IMR-90 (cell line): ENCODE measurements at regions not wholly inside any gene's neighbourhood (a gene's known extent, or its start where the extent isn't known, plus 50 kb on each side); places are given as distances from the start of the nearest gene placed in this dataset.

Experiments used
- ATAC-seq: fragments of 200-7000 bp; cut with Tn5 transposase; 2 replicates; pipeline ENCODE4 v1.9.1; 2020; ENCODE audit warnings: low read depth, mild to moderate bottlenecking, moderate library complexity
- BruUV-seq: library from RNA; stranded (reverse); fragments of 400-500 nt; replicated peaks from 2 replicates; lab custom pipeline; 2021; lab: Mats Ljungman, UMichigan
- CTCF ChIA-PET: fragments of 300-600 bp; formaldehyde crosslinking; extraction: SDS; loops from one replicate; lab custom pipeline; 2021; ENCODE audit warnings: antibody characterized with exemption; lab: Yijun Ruan, JAX
- POLR2A ChIA-PET: fragments of 300-600 bp; sonication (Branson Sonifier 250); formaldehyde crosslinking; loops from one replicate; lab custom pipeline; 2022; ENCODE audit warnings: antibody characterized with exemption; ENCODE audit not compliant: unreplicated experiment; lab: Charles Lee
- DNase-seq: peaks from one replicate; pipeline ENCODE4 v3.0.0; 2013
- H2AFZ ChIP-seq: replicated peaks from 2 replicates; pipeline ENCODE3; 2013; ENCODE audit warnings: low read length, mild to moderate bottlenecking; ENCODE audit not compliant: poor library complexity
- H2AK5ac ChIP-seq: 2 replicates; pipeline ENCODE4 v1.6.1; 2013; ENCODE audit warnings: low read depth, low read length, inconsistent platforms
- H2AK9ac ChIP-seq: replicated peaks from 2 replicates; pipeline ENCODE3; 2013; ENCODE audit warnings: mild to moderate bottlenecking, low read depth, low read length, moderate library complexity; ENCODE audit not compliant: poor library complexity
- H2BK120ac ChIP-seq: 2 replicates; pipeline ENCODE4 v1.6.1; 2013; ENCODE audit warnings: low read depth, low read length, inconsistent platforms
- H2BK15ac ChIP-seq: 3 replicates; pipeline ENCODE4 v1.6.1; 2013; ENCODE audit warnings: low read depth, low read length, inconsistent platforms
- H2BK20ac ChIP-seq: 2 replicates; pipeline ENCODE4 v1.6.1; 2013; ENCODE audit warnings: low read depth, mild to moderate bottlenecking, inconsistent platforms, low read length, moderate library complexity
- H2BK5ac ChIP-seq: 2 replicates; pipeline ENCODE4 v1.6.1; 2013; ENCODE audit warnings: mild to moderate bottlenecking, low read depth, low read length, inconsistent platforms; ENCODE audit not compliant: poor library complexity, severe bottlenecking
- H3K14ac ChIP-seq: replicated peaks from 2 replicates; pipeline ENCODE4 v1.6.1; 2013; ENCODE audit warnings: low read depth, low read length, inconsistent platforms
- H3K18ac ChIP-seq: 2 replicates; pipeline ENCODE4 v1.6.1; 2013; ENCODE audit warnings: low read depth, low read length, control low read depth
- H3K23ac ChIP-seq: 2 replicates; pipeline ENCODE4 v1.6.1; 2013; ENCODE audit warnings: low read depth, low read length, inconsistent platforms
- H3K27ac ChIP-seq: 2 replicates; pipeline ENCODE4 v1.5.1; 2013; ENCODE audit warnings: mild to moderate bottlenecking, control low read depth, low read length; ENCODE audit not compliant: insufficient read depth
- H3K27me3 ChIP-seq: 2 replicates; pipeline ENCODE4 v1.6.1; 2013; ENCODE audit warnings: low read length; ENCODE audit not compliant: control insufficient read depth, insufficient read depth
- H3K36me3 ChIP-seq: 2 replicates; pipeline ENCODE4 v1.6.1; 2013; ENCODE audit warnings: low read length, mixed read lengths; ENCODE audit not compliant: control insufficient read depth, insufficient read depth
- H3K4ac ChIP-seq: 2 replicates; pipeline ENCODE4 v1.6.1; 2013; ENCODE audit warnings: low read depth, low read length, inconsistent platforms
- H3K4me1 ChIP-seq: 2 replicates; pipeline ENCODE4 v1.6.1; 2013; ENCODE audit warnings: low read length, mixed read lengths; ENCODE audit not compliant: control insufficient read depth, insufficient read depth
- H3K4me2 ChIP-seq: 2 replicates; pipeline ENCODE4 v1.6.1; 2013; ENCODE audit warnings: low read depth, mild to moderate bottlenecking, control low read depth, low read length, moderate library complexity
- H3K4me3 ChIP-seq: 2 replicates; pipeline ENCODE4 v1.5.1; 2013; ENCODE audit warnings: low read depth, mild to moderate bottlenecking, control low read depth, low read length, moderate library complexity; ENCODE audit not compliant: insufficient read depth
- H3K56ac ChIP-seq: 2 replicates; pipeline ENCODE4 v1.6.1; 2013; ENCODE audit warnings: low read length, inconsistent platforms; ENCODE audit not compliant: insufficient read depth; ENCODE audit errors: extremely low read depth
- H3K79me1 ChIP-seq, 2 experiments: 2 replicates each; pipeline ENCODE4 v1.6.1; 2013; ENCODE audit warnings: low read length in 2 of 2, inconsistent platforms in 1 of 2, low read depth in 1 of 2
- H3K9ac ChIP-seq: 2 replicates; pipeline ENCODE4 v1.6.1; 2013; ENCODE audit warnings: low read depth, low read length, control low read depth
- H3K9me1 ChIP-seq: 2 replicates; pipeline ENCODE4 v1.6.1; 2013; ENCODE audit warnings: low read length, inconsistent platforms; ENCODE audit not compliant: insufficient read depth
- H3K9me3 ChIP-seq: 2 replicates; pipeline ENCODE4 v1.6.1; 2013; ENCODE audit warnings: low read length; ENCODE audit not compliant: control insufficient read depth, insufficient read depth
- H4K20me1 ChIP-seq: 2 replicates; pipeline ENCODE4 v1.6.1; 2013; ENCODE audit warnings: low read length, inconsistent platforms; ENCODE audit not compliant: insufficient read depth
- H4K5ac ChIP-seq: 2 replicates; pipeline ENCODE4 v1.6.1; 2013; ENCODE audit warnings: mild to moderate bottlenecking, low read depth, low read length, control low read depth
- H4K8ac ChIP-seq, 2 experiments: 2 replicates each; pipeline ENCODE4 v1.6.1; 2013; ENCODE audit warnings: low read depth in 2 of 2, low read length in 2 of 2, control low read depth in 1 of 2, inconsistent platforms in 1 of 2
- H4K91ac ChIP-seq: 2 replicates; pipeline ENCODE4 v1.6.1; 2013; ENCODE audit warnings: low read depth, low read length, inconsistent platforms; ENCODE audit not compliant: insufficient read depth
- CEBPB ChIP-seq: IDR thresholded peaks from 2 replicates; pipeline ENCODE4 v1.6.1; 2012; ENCODE audit warnings: low read depth, low read length, improper control_type of control experiment
- CTCF ChIP-seq: conservative IDR thresholded peaks from 2 replicates; pipeline ENCODE4 v1.5.1; 2012; ENCODE audit warnings: mild to moderate bottlenecking, low read depth, low read length, improper control_type of control experiment
- FOS ChIP-seq: fragments of 150-350 bp; IDR thresholded peaks from 2 replicates; pipeline ENCODE4 v1.6.1; 2016; ENCODE audit warnings: low read depth, low read length
- MAZ ChIP-seq: IDR thresholded peaks from 2 replicates; pipeline ENCODE4 v1.6.1; 2012; ENCODE audit warnings: low read depth, mild to moderate bottlenecking, low read length, improper control_type of control experiment, moderate library complexity, borderline replicate concordance
- MXI1 ChIP-seq: IDR thresholded peaks from 2 replicates; pipeline ENCODE4 v1.6.1; 2012; ENCODE audit warnings: low read depth, mild to moderate bottlenecking, low read length, moderate library complexity, borderline replicate concordance
- NFE2L2 ChIP-seq: fragments of 150-350 bp; IDR thresholded peaks from 2 replicates; pipeline ENCODE4 v1.6.1; 2016; ENCODE audit warnings: low read depth, mild to moderate bottlenecking, low read length
- POLR2A ChIP-seq: IDR thresholded peaks from 2 replicates; pipeline ENCODE4 v1.6.1; 2012; ENCODE audit warnings: mild to moderate bottlenecking, low read depth, low read length
- RAD21 ChIP-seq: IDR thresholded peaks from 2 replicates; pipeline ENCODE4 v1.6.1; 2012; ENCODE audit warnings: low read length, improper control_type of control experiment
- RFX5 ChIP-seq: IDR thresholded peaks from 2 replicates; pipeline ENCODE4 v1.8.0; 2012; ENCODE audit warnings: low read depth, mild to moderate bottlenecking, low read length, moderate library complexity
- SMC3 ChIP-seq: fragments of 150-350 bp; IDR thresholded peaks from 2 replicates; pipeline ENCODE4 v1.6.1; 2016; ENCODE audit warnings: low read depth, mild to moderate bottlenecking, antibody characterized with exemption, low read length, moderate library complexity
- USF2 ChIP-seq: fragments of 150-350 bp; IDR thresholded peaks from 2 replicates; pipeline ENCODE4 v1.6.1; 2017; ENCODE audit warnings: mild to moderate bottlenecking, antibody characterized with exemption, low read length, low read depth
- WGBS, 2 experiments: methylation state at CpG; one replicate each; pipeline versions ENCODE4 v1.1.5 to v1.1.7; 2013; ENCODE audit warnings: missing lambda C conversion rate in 2 of 2; ENCODE audit not compliant: insufficient read length in 1 of 2; ENCODE audit errors: extremely low coverage in 2 of 2; 5-methylcytosine and 5-hydroxymethylcytosine counted together
- dilution Hi-C: fragments of 300-500 bp; cut with HindIII; formaldehyde crosslinking; loops from one replicate; pipeline ENCODE4 v1.14.3; 2018; ENCODE audit warnings: low sequenced_read_pairs; ENCODE audit not compliant: unreplicated experiment
- in situ Hi-C: fragments of 300-500 bp; cut with MboI; formaldehyde crosslinking; loops from 3 replicates; pipeline ENCODE4 v1.14.3; 2019; ENCODE audit warnings: low sequenced_read_pairs, inconsistent platforms, mixed read lengths
- intact Hi-C: fragments of 100-400 bp; cut with micrococcal nuclease; formaldehyde crosslinking; loops from 2 replicates; pipeline ENCODE4 v1.10.0; 2022

GRCh38 chr1:5519366-5520135 lies 472.7 kb downstream of the NPHP4 start:
- Histone ChIP-seq H3K23ac (no peak overlapping the region), H2BK15ac (no peak overlapping the region), H3K4me3 (no peak overlapping the region), H2AK9ac (no peak overlapping the region), H4K5ac (no peak overlapping the region), H3K9ac (no peak overlapping the region), H4K91ac (no peak overlapping the region), H2BK20ac (no peak overlapping the region), H2BK5ac (no peak overlapping the region), H3K4me2 (no peak overlapping the region), H3K4me1 (no peaks in the 10 kb centered on the region), H3K56ac (no peak overlapping the region), H3K79me1 (no peaks in the 10 kb centered on the region; a peak in 1 of 4 replicates), H3K4ac (no peak overlapping the region), H3K27me3 (no peaks in the 10 kb centered on the region), H2BK120ac (no peak overlapping the region), H2AFZ (no peak overlapping the region), H3K36me3 (no peaks in the 10 kb centered on the region), H4K8ac (no peak overlapping the region), H3K18ac (no peak overlapping the region), H3K9me3 (peaks cover 5% of the 10 kb centered on the region), H2AK5ac (no peak overlapping the region), H3K14ac (no peak overlapping the region), H4K20me1 (no peaks in the 10 kb centered on the region), H3K27ac (no peak overlapping the region), H3K9me1 (no peaks in the 10 kb centered on the region)
- in situ Hi-C loops: loop anchor here (25.0 kb wide), 1 partner anchor 818 kb away; no protein-coding TSS in a partner anchor
- no peak for DNase-seq
- intact Hi-C loops: no loop called here
- no peak for TF ChIP-seq POLR2A
- TF ChIP-seq USF2: no peak
- TF ChIP-seq SMC3: no peak
- TF ChIP-seq RFX5: no peak
- no peak for TF ChIP-seq MXI1
- TF ChIP-seq CEBPB: no peak
- no peak for TF ChIP-seq MAZ
- TF ChIP-seq RAD21: no peak
- no peak for TF ChIP-seq NFE2L2
- TF ChIP-seq FOS: no peak
- TF ChIP-seq CTCF: no peak
- CTCF ChIA-PET: no interaction called here
- dilution Hi-C loops: no loop called here
- no peak for ATAC-seq
- 10% methylated on average over 2 of the region's 10 CpGs; no CpG with 5 or more reads in 1 of the 2 experiments for WGBS, 2 experiments
- no TSS peak for BruUV-seq
- POLR2A ChIA-PET: no interaction called here
